NCI-H345 treated with DMSO at 0.1 percent for 48 hours (cell line): ENCODE measurements at regions not wholly inside any gene's neighbourhood (a gene's known extent, or its start where the extent isn't known, plus 50 kb on each side); places are given as distances from the start of the nearest gene placed in this dataset.

Source experiments
- DNase-seq: peaks from one replicate; lab custom pipeline; 2025; ENCODE audit not compliant: unreplicated experiment; lab: John Stamatoyannopoulos, UW

DNA sequence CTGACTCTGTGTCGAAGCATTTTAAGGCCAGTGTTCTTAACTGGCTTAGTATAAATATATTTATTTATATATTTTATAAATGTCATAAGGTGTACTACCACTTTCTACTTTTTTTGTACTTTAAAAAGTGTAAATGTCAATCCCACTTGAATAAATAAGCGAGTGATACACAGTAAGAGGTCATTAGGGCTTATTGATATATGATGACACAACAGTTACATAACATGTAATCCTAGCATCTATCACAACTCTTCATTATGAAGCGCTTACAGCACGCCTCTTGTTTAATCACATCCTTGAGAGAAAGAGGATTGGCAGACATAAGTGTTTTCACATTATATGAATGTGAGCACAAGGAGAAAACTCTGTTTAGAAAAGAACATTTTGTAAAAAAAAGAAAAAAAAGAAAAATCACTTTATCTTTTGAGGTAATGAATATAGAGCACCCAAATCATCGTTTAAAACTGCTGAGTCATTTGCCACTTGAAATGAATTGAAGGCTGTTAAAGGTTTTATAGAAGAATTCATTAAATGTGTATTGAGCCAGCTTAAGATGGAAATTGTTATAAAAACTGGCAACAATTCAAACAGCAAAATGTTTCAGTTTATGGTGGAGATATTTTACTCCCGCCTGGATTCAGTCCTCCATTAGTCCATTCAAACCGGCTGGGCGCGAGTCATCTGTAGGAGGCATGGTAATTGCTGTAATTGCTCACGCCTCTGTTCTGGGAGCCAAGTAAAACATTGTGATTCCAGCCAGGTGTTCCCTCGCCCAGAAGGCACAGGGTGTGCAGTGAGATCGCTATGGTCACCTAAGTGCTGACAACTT is 627.3 kb upstream of the KIRREL3 start:
- DNase-seq = peak; percentile 75

DNA sequence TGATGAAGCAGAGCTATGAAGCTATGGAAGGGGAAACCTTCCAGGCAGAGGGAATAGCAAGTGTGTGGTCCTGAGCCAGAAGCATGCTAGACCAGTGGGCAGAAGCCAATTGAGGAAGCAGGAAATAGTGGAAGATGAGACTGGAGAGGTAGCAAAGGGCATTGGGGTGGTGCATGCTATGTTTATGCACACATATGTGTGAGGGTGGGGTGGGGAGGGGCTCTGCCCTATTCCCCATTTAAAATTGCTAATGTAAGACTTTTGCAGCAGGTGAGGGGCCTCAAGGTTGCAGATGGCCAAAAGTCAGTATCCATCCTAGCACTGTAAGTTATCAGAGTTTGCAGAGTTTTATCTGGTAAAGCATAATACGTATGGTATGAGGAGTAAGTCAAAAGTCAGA is 626.6 kb upstream of the KIRREL3 start:
- no peak for DNase-seq

DNA sequence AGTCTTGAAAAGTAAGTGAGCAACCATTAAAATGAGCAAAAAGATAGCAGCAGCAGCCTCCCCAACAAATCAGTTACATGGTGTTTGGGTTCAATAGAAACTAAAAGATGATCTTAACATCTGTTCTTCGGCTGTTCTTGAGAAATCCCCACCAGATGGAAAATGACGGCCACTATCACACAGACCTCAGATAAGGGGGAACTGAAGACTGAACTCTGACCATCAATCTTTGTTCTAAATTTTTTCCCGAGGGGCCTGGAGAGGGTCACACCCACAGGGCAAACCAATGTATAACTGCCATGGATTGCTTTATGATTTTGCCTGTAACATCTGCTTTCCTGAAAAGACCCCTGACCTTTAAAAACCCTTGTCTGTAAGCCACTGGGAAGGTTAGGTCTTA is 624.8 kb upstream of the KIRREL3 start:
- DNase-seq = no peak

DNA sequence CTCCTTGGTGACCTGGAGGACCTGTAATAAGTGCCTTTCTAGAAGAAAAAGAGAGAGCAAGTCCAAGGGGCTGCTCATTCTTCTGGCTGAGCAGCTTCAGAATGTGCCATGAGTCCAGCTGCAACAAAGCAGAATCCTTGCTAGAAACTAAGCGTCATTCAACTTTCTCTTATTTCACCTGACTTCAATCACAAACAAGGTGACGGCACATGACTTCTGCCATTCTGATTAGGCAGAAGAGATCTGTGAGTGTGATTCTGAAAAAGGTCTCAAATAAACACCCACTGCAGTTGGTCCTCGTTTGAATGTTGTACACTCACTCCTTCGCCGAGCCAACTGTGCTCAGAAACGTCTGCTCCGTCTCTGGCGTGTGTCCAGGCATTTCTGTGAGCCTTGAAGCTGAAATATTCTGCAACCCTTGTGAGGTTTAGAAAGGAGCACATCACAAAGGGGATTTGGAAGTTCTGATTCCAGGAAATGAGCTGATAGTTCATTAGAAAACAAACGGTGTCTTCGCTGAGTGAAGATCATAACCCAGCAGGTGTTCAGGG is 623.8 kb upstream of the KIRREL3 start:
- no peak for DNase-seq

DNA sequence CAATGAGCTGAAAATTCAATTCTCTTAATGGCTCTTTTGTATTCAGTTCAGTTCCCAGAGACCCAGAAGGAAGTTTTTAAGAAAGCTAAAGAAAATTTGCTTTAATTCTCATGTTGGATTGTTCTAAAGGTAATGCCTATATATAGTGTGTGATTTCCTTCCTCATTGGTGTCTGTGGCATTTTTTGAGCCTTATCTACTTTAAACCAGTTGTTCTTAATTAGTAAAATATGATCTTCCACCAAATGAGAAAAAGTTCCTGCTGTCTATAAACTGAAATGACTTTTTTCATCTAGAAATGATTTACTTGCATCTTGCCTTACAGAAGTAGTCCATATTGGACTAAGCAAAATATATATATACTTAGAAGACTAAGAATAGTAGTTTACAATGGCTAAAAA is 622.1 kb upstream of the KIRREL3 start:
- no peak for DNase-seq

DNA sequence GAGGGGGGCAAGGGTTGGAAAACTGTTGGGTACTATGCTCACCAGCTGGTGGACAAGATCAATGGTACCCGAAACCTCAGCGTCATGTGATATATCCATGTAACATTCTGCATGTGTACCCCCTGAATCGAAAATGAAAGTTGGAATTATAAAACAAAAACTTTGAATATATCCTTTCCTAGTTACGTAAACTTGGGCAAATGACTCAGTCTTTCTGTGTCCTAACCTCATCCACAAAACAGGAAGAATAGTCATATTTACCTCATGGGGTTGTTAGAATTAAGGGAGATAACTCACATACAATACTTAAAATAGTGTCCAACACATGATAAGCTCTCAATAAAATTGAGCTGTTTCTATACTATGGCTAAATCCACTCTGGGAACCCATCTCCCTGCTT is 620.1 kb upstream of the KIRREL3 start:
- no peak for DNase-seq

DNA sequence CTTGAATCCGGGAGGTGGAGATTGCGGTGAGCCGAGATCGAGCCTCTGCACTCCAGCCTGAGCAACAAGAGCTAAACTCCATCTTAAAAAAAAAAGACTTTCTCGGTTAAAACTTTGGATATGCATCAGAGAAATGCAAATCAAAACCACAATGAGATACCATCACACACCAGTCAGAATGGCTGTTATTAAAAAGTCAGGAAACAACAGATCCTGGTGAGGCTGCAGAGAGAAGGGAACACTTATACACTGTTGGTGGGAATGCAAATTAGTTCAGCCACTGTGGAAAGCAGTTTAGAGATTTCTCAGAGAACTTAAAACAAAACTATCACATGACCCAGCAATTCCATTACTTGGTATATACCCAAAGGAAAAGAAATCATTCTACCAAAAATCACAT is 619.4 kb upstream of the KIRREL3 start:
- DNase-seq = no peak

DNA sequence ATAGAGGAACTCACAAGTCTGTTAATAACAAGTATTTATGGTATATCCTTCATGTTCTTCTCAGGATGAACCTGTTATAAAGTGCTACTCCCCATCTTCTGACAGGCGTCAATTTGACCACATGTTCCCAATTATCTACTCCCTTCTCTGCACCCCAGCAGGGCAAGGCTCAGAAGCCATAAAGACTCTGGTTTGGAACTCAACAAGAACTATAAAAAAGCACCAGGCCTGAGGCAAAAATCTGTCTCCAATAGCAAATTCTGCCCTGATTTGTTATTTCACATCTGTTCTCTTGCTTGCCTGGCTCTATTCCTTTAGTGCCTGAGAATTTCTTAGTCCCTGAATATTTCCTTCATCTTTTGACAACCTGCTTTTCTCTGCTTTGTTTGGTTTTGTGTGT is 618.2 kb upstream of the KIRREL3 start:
- DNase-seq = no peak

DNA sequence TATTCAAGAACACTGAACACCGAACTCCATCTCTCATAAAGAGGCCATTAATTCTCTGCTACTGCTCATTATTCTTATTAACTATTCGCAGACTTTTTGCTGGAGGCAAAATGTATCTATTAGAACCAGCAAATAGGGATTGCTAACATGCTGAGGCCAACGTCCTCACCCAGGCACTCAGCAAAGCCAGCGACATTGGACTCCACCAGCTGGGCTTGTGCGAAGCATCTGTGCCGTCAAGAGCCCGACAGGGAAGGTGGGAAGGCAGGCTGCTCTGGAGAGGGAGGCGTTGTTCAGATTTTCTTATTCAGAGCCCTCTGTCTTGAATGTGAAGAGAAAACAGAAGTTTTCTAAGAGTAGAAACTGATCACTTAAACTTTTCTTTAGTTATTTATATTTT is 615.6 kb upstream of the KIRREL3 start:
- DNase-seq = no peak

DNA sequence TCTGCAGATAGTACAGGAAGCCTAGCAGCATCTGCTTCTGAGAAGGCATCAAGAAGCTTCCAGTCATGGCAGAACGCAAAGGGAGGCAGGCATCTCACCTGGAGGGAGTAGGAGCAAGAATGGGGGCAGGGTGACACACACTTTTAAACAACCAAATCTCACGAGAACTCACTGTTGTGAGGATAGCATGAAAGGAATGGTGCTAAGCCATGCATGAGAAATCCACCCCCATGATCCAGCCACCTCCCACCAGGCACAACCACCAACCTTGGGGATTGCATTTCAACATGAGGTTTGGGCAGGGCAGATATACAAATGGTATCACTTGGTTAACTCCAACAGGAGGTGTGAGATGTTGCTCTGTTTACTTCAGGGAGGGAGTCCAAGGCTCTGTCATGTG is 612.0 kb upstream of the KIRREL3 start:
- no peak for DNase-seq

DNA sequence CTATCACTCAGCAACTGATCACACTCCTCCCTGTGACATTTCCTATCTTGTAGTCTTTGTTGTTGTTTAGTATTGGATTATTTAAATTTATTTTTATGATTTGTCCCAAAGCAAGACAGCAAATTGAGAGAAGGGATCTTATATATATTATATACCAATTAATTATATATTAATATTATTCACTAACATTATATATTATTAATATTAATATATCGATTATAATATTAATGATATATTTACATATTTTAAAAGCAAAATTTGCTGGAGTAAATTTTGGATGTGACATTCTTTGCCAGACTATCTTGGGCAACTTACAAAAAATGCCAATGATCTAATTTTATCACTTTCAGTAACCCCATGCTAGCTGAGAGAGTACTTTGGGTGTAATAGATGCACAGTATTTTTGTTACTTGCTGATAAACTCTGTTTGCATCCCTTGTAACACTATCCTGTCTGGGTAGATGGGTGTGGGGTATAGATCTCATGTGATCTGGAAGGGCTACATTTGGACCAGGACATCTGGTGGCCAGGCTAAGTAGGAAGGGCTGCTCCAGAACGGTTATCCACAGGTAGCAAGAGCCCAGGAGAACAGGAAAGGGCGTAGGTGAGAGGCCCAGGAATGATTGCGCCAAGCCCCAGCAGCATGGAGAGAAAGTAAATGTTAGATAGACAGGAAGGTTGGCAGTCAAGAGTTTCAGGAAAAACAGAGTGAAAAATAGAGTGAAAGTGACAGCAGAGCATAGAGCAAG is 608.6 kb upstream of the KIRREL3 start:
- DNase-seq = no peak

DNA sequence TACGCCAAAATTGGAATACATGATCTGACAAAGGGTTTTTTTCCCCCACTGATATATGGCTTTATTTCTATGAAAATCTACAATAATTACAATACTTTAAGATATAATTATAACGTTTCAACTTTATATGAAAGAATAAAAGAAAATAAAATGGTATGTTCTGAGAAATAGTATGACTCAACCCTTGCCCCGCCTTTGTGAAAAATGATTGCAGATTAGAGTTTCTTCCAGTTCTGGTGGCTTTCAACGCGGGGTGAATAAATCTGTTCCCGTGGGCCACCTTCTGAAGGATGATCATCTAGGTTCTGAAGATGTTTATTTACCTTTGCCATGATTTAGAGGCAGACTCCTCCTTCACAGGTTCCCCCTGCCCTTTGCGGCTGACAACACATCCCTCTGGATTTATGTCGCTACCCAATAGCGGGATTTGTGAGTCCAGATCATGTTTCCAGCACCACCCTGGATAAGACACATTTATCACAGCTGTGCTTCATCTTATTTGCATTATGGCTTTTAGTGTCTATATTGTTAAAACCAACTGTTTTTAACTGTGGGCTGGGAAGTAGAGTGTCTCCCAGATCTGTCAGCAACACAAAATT is 607.0 kb upstream of the KIRREL3 start:
- no peak for DNase-seq

DNA sequence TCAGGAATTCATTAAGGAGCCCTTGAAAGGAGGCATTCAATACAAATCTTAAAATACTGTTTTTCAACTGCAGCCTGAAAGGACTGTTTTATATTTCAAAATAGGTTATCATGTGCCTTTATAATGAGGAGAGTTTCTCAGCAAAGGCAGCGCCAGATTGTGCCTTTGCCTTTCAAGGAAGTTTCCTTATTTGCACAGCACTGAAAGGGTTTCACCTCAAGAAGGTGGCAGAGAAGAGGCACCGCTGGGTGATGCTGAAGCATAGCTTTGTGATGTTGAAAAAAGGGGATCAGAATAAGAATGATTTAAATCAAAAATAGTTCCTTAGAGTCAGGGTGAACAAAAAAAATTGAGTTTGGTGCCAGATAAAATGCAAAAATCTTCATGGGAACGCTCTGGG is 601.0 kb upstream of the KIRREL3 start:
- no peak for DNase-seq

DNA sequence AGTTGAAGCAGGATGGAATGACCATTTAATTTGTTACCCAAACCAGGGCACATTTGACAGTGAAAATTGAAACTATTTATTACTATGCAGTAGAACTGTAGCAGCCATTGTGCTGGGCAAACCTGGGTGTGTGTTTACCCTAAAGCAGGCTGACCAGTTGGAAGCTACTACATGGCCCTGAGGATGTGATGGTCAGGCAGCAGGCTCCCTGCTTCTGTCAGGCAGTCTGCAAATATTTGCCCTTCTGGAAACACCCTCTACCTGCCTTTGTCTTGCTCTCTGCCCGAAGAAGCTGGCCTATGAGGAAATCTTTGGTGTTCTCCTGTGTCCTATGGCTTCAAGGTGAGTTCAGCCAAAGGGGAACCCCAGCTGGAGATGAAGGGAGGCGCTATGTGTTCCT is 600.1 kb upstream of the KIRREL3 start:
- DNase-seq = no peak

DNA sequence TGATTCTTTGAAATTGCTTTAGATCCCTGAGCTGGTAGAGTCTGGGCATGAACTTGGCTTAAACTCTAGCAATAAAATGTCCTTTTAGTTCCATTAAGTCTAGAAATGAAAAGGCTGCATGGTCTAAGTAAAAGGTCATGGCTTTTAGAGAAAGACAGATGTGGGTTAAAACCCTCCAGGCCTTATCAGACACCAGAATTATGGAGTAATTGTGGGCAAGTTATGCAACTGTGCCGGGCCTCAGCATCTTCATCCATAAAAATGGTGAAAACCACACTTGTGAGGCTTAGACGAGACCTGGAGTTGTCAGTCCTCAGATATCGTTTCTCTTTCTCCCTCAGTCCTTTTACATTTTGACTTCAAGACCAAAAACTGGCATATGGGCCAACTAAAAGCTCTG is 597.9 kb upstream of the KIRREL3 start:
- no peak for DNase-seq

DNA sequence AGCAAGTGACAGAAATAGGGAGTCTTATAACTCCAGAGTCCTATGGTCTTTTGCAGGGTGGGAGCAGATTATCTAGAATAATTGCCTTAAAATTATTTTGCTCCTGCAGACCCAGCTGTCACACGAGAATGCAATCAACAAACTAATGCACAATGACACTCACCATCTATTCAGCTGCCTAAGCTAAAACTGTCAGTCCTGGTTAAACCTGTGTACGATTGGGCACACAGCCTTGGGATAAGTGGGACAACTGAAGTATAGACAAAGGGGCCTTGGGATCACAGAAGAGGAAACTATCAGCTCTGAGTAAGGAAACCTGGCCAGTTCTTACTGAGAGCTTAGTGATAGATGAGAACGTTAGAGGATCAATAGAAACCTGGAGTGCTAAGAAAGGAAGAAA is 595.9 kb upstream of the KIRREL3 start:
- DNase-seq = no peak

DNA sequence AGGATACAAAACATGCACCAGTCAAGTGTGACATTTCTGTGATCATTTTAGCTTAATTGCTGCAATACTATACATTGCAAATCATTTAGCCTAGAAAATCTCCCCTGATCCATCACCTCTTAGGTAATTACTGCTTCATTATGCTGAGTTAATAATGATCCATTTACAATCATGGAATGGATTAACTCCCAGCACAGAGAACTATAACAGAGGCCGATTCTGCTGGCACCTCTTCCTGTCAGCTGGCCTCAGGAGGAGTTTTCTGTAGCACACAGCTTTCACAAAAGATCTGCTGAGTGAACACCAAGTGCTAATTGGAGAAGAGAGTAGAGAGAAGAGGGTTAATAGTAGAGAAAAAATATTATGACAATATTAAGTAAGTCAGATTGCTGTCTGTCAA is 591.8 kb upstream of the KIRREL3 start:
- DNase-seq = no peak

DNA sequence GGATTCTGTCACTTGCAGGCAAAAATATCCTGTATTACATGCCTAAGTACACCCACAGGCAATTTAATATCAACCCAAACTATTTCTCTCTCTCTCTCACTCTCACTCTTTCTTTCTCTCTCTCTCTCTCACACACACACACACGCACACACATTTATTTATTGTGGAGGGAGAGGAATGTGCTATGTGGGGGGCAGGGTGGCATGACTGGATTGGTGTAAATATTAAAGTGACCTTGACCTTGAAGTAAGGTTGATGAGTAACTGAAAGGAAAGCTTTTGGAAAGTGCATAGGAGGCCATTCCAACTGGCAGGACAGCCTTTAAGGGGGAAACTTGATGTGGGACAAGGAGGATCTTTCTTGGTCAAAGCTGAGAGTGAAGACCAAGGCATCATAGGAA is 589.7 kb upstream of the KIRREL3 start:
- no peak for DNase-seq

DNA sequence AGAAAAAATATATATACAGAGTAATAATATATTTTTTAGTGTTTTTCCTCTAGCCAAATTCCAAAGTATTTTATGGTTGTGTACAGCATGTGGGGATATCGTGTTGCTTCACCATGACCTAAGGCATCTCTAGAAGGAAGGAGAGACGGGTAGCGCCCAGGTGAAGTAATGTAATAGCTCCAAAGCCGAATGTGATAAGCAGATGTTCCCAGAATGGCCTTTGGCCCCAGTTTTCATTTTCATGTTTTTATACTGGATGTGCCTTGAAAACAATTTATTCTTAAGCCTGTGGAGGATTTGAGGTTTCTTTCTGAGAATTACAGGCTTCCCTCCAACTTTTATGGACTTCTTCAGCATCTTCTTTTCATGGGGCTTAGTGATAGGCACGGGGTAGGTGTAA is 587.9 kb upstream of the KIRREL3 start:
- no peak for DNase-seq

DNA sequence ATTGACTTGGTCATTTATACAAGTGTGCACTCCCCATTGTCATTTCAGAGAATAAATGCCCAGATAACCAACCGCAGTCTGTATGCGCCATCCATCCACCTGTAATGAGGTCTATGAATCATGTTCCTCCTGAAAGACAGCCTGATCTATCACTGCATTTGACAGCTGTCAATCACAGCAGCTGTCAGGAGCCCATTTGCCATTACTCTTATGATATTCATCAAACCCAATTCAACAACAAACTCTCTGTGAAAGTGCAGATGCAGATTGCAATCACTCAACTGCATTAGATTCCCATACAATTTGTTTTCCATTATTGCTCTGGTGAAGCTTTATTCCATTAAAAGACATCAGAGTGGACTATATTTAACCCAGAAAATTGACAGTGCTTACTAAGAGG is 586.9 kb upstream of the KIRREL3 start:
- DNase-seq = no peak

DNA sequence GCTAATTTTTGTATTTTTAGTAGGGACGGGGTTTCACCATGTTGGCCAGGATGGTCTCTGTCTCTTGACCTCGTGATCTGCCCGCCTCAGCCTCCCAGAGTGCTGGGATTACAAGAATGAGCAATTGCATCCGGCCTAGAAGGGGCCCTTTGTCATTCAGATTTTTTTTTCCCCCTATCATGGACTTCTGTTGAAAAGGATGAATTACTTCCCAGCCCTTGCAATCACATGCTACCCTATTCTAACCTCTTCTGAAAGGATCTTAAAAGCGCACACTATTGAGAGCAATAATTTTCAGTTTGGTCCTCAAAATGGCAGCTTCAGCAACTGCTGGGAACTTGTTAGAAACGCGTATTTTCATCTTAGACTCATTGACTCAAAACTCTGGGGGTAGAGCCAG is 575.6 kb upstream of the KIRREL3 start:
- DNase-seq = no peak

DNA sequence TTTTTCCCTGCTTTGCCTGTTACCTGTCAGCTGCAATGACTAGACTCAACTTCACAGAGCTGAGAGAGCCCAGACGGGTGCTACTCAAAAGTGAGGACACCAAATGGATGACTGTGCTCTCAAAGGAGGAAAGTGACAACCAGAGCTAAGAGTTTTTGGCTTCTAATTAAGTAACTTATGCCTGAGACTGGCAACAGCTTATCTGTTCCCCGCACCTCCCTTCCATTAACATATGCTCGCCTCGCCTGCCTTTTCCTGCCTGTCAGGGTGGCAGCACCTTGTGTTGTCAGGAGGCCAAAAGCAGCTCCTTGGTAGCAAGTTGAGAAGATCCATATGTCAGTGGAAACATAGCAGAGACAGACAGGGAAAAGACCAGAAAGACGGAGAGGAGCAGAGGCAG is 573.9 kb upstream of the KIRREL3 start:
- DNase-seq = no peak
